ENCODE measurements at regions not wholly inside any gene's neighbourhood (a gene's known extent, or its start where the extent isn't known, plus 50 kb on each side); places are given as distances from the start of the nearest gene placed in this dataset.
"Not testable (repeated sequence)": the region's sequence is repeated elsewhere in the genome, so short reads cannot be mapped to it uniquely, and the experiment has no call there.

GRCh38 chr19:5244351-5244750 lies 96.3 kb downstream of the PTPRS start:
- TF ChIP-seq CTCF (IDR thresholded peaks at IDR 0.05; ENCODE audit: extremely low read depth, missing control alignments), result no peak
- no peak for DNase-seq (ENCODE audit: low spot score)

GRCh38 chr19:5243878-5244277 lies 96.7 kb downstream of the PTPRS start:
- no peak for DNase-seq (ENCODE audit: low spot score)
- TF ChIP-seq CTCF (IDR thresholded peaks at IDR 0.05; ENCODE audit: extremely low read depth, missing control alignments), result no peak

GRCh38 chr19:5241896-5242295 lies 98.7 kb downstream of the PTPRS start:
- DNase-seq (ENCODE audit: low spot score), result not testable (repeated sequence)

- no peak for DNase-seq (ENCODE audit: low spot score)
Measured at GRCh38 chr19:5240011-5240410, 100.6 kb downstream of the PTPRS start.

GRCh38 chr19:5238700-5239099 lies 101.9 kb downstream of the PTPRS start:
- TF ChIP-seq CTCF (IDR thresholded peaks at IDR 0.05; ENCODE audit: extremely low read depth, missing control alignments), result no peak
- no peak for DNase-seq (ENCODE audit: low spot score)

More at GRCh38 chr19:5240011-5240410, 100.6 kb downstream of the PTPRS start:
- TF ChIP-seq CTCF (IDR thresholded peaks at IDR 0.05; ENCODE audit: extremely low read depth, missing control alignments), result no peak

GRCh38 chr19:5237939-5238480 lies 102.6 kb downstream of the PTPRS start:
- TF ChIP-seq CTCF (IDR thresholded peaks at IDR 0.05; ENCODE audit: extremely low read depth, missing control alignments), result no peak
- DNase-seq (ENCODE audit: low spot score), result no peak

- TF ChIP-seq CTCF (IDR thresholded peaks at IDR 0.05; ENCODE audit: extremely low read depth, missing control alignments), result no peak
- DNase-seq (ENCODE audit: low spot score), result no peak
Measured at GRCh38 chr19:5237190-5237780, 103.3 kb downstream of the PTPRS start.

Data from GM20000 (cell line).